Trophoblast cell (in vitro differentiated cells and primary cell): ENCODE measurements at regions not wholly inside any gene's neighbourhood (a gene's known extent, or its start where the extent isn't known, plus 50 kb on each side); places are given as distances from the start of the nearest gene placed in this dataset.

Experiments
- DNase-seq, 2 donors: peaks; one replicate each; pipeline ENCODE4 v3.0.0-alpha.2; 2016
- H2AFZ ChIP-seq: 2 replicates; pipeline ENCODE4 v1.6.1; 2013; ENCODE audit warnings: low read length, moderate library complexity, mild to moderate bottlenecking; ENCODE audit not compliant: insufficient read depth, poor library complexity
- H2AK5ac ChIP-seq: 2 replicates; pipeline ENCODE4 v1.6.1; 2013; ENCODE audit warnings: mild to moderate bottlenecking, low read length
- H2BK120ac ChIP-seq: 2 replicates; pipeline ENCODE4 v1.6.1; 2013; ENCODE audit warnings: low read length, mild to moderate bottlenecking, moderate library complexity; ENCODE audit not compliant: insufficient read depth, poor library complexity
- H2BK12ac ChIP-seq: 2 replicates; pipeline ENCODE4 v1.6.1; 2013; ENCODE audit warnings: mild to moderate bottlenecking, low read length, moderate library complexity
- H2BK5ac ChIP-seq: 2 replicates; pipeline ENCODE4 v1.6.1; 2013; ENCODE audit warnings: low read length, low read depth, moderate library complexity, mild to moderate bottlenecking; ENCODE audit not compliant: poor library complexity
- H3K14ac ChIP-seq: 2 replicates; pipeline ENCODE4 v1.6.1; 2013; ENCODE audit warnings: mild to moderate bottlenecking, low read length
- H3K18ac ChIP-seq: 2 replicates; pipeline ENCODE4 v1.6.1; 2013; ENCODE audit warnings: mild to moderate bottlenecking, low read length
- H3K23ac ChIP-seq: 2 replicates; pipeline ENCODE4 v1.6.1; 2013; ENCODE audit warnings: low read length
- H3K27ac ChIP-seq: 2 replicates; pipeline ENCODE4 v1.5.1; 2013; ENCODE audit warnings: low read depth, mild to moderate bottlenecking, inconsistent platforms, low read length, moderate library complexity
- H3K27me3 ChIP-seq: 2 replicates; pipeline ENCODE4 v1.6.1; 2013; ENCODE audit warnings: inconsistent platforms, mild to moderate bottlenecking, low read length, moderate library complexity; ENCODE audit not compliant: insufficient read depth
- H3K36me3 ChIP-seq, 2 experiments: 1 replicate in 1 of 2; 2 replicates in 1 of 2; pipeline ENCODE4 v1.6.1; 2013; ENCODE audit warnings: low read length in 2 of 2, mild to moderate bottlenecking in 2 of 2, moderate library complexity in 1 of 2; ENCODE audit not compliant: insufficient read depth in 2 of 2, control insufficient read depth in 1 of 2
- H3K4ac ChIP-seq: 2 replicates; pipeline ENCODE4 v1.6.1; 2013; ENCODE audit warnings: low read depth, mild to moderate bottlenecking, low read length, moderate library complexity
- H3K4me1 ChIP-seq, 2 experiments: 1 replicate in 1 of 2; 2 replicates in 1 of 2; pipeline ENCODE4 v1.6.1; 2013; ENCODE audit warnings: low read length in 2 of 2, mild to moderate bottlenecking in 2 of 2, moderate library complexity in 1 of 2; ENCODE audit not compliant: insufficient read depth in 2 of 2, control insufficient read depth in 1 of 2
- H3K4me2 ChIP-seq: 2 replicates; pipeline ENCODE4 v1.6.1; 2013; ENCODE audit warnings: inconsistent platforms, mild to moderate bottlenecking, low read length, moderate library complexity
- H3K4me3 ChIP-seq: 2 replicates; pipeline ENCODE4 v1.5.1; 2013; ENCODE audit warnings: mild to moderate bottlenecking, low read depth, low read length, inconsistent platforms
- H3K79me1 ChIP-seq: one replicate; pipeline ENCODE4 v1.6.1; 2013; ENCODE audit warnings: low read length
- H3K79me2 ChIP-seq: 2 replicates; pipeline ENCODE4 v1.6.1; 2013; ENCODE audit warnings: low read length, mild to moderate bottlenecking; ENCODE audit not compliant: control insufficient read depth, insufficient read depth, poor library complexity
- H3K9ac ChIP-seq: 2 replicates; pipeline ENCODE4 v1.6.1; 2013; ENCODE audit warnings: mild to moderate bottlenecking, low read length
- H3K9me3 ChIP-seq: 2 replicates; pipeline ENCODE4 v1.6.1; 2013; ENCODE audit warnings: low read depth, mild to moderate bottlenecking, control low read depth, inconsistent platforms, low read length; ENCODE audit not compliant: insufficient read depth
- H4K12ac ChIP-seq: 2 replicates; pipeline ENCODE4 v1.6.1; 2013; ENCODE audit warnings: low read depth, mild to moderate bottlenecking, low read length, moderate library complexity
- H4K8ac ChIP-seq: 2 replicates; pipeline ENCODE4 v1.6.1; 2013; ENCODE audit warnings: low read depth, mild to moderate bottlenecking, low read length, moderate library complexity
- H4K91ac ChIP-seq: one replicate; pipeline ENCODE4 v1.6.1; 2013; ENCODE audit warnings: low read depth, mild to moderate bottlenecking, low read length, moderate library complexity
- WGBS: extraction: QIAGEN DNeasy Blood & Tissue Kit; methylation state at CpG from one replicate; pipeline ENCODE4 v1.1.7; 2013; ENCODE audit warnings: missing lambda C conversion rate; ENCODE audit not compliant: insufficient read length, insufficient coverage; ENCODE audit errors: extremely low coverage; 5-methylcytosine and 5-hydroxymethylcytosine counted together

DNA sequence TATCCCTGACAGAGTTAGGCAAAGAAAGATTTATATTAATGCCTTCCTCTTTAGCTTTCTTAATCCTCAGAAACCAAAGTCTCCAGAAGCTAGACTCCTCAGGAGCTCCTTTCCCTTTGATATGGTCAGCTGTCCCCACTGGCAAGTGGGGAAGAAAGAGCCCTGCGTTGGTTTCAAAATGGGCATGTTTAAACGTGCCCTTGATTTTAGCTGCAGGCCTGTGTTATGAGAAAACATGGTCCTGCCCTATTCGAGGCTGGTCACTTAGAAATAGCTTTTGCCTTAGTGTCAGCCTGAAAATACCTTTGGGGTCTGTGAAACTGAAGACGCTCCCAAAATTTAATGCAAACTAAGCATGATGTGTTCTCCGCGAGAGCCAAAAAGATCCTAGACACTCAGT, 135.5 kb upstream of the RARB start:
- no CpG with 5 or more reads among the region's 6 CpGs for WGBS
- H4K8ac ChIP-seq = peak overlapping the region; percentile 75
- no peak overlapping the region for H3K4me3 ChIP-seq
- H3K27ac ChIP-seq = peak overlapping the region; percentile 51
- H4K12ac ChIP-seq = peak overlapping the region; percentile 54
- peak overlapping the region; percentile 57 for H3K14ac ChIP-seq
- no peak overlapping the region for H3K4ac ChIP-seq
- no peak overlapping the region for H3K23ac ChIP-seq
- no peaks in the 10 kb centered on the region for H3K9me3 ChIP-seq
- H3K9ac ChIP-seq = no peak overlapping the region
- peaks cover 9% of the 10 kb centered on the region in 2 experiments for H3K4me1 ChIP-seq
- H2BK12ac ChIP-seq = peak overlapping the region; percentile 52
- no peak overlapping the region for H2AK5ac ChIP-seq
- no peaks in the 10 kb centered on the region for H3K27me3 ChIP-seq
- H3K4me2 ChIP-seq = no peak overlapping the region
- H3K36me3 ChIP-seq = no peaks in the 10 kb centered on the region
- H2BK5ac ChIP-seq = peak overlapping the region; percentile 82
- H4K91ac ChIP-seq = peak overlapping the region; percentile 71
- peaks cover 28% of the 10 kb centered on the region for H3K79me1 ChIP-seq
- peak; percentile 16 to 47 for DNase-seq
- peaks cover 2% of the 10 kb centered on the region for H3K79me2 ChIP-seq
- peak overlapping the region; percentile 38 for H3K18ac ChIP-seq
- peak overlapping the region; percentile 90 for H2BK120ac ChIP-seq
- peak overlapping the region; percentile 35 for H2AFZ ChIP-seq

DNA sequence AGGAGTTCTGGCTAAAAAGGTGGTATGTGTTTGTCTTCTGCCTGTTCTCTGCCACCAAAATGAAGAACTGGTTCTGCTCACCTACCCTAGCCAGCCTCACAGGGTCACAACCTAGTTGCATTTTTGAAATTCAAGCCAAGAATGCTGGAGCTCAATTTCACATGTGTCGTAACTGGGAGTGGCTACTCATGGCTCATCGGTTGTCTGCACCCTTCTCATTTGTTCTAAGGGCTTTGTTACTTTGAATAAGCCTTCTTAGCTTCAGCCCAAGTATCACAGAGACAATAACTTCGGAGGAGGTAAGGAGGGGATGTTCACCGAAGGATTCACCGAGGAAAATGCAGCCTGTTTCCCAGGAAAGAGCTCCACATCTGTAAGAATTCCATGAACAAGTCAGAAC, 134.3 kb upstream of the RARB start:
- Histone ChIP-seq H3K79me2 (peaks cover 2% of the 10 kb centered on the region), H2AK5ac (no peak overlapping the region), H2BK120ac (peak overlapping the region; percentile 91), H3K4ac (no peak overlapping the region), H3K4me2 (no peak overlapping the region), H4K8ac (peak overlapping the region; percentile 71), H3K18ac (no peak overlapping the region), H4K91ac (peak overlapping the region; percentile 76), H2AFZ (peak overlapping the region; percentile 25), H3K9ac (no peak overlapping the region), H3K36me3 (no peaks in the 10 kb centered on the region), H3K14ac (peak overlapping the region; percentile 42), H2BK12ac (peak overlapping the region; percentile 58), H3K27ac (peak overlapping the region; percentile 87), H3K23ac (no peak overlapping the region), H3K27me3 (no peaks in the 10 kb centered on the region), H3K79me1 (peaks cover 29% of the 10 kb centered on the region), H3K4me3 (no peak overlapping the region), H3K4me1 (peaks cover 9 to 14% of the 10 kb centered on the region in 2 experiments), H4K12ac (no peak overlapping the region), H2BK5ac (peak overlapping the region; percentile 86), H3K9me3 (no peaks in the 10 kb centered on the region)
- no CpG with 5 or more reads among the region's 5 CpGs for WGBS
- DNase-seq = peak; percentile 88 to 96

DNA sequence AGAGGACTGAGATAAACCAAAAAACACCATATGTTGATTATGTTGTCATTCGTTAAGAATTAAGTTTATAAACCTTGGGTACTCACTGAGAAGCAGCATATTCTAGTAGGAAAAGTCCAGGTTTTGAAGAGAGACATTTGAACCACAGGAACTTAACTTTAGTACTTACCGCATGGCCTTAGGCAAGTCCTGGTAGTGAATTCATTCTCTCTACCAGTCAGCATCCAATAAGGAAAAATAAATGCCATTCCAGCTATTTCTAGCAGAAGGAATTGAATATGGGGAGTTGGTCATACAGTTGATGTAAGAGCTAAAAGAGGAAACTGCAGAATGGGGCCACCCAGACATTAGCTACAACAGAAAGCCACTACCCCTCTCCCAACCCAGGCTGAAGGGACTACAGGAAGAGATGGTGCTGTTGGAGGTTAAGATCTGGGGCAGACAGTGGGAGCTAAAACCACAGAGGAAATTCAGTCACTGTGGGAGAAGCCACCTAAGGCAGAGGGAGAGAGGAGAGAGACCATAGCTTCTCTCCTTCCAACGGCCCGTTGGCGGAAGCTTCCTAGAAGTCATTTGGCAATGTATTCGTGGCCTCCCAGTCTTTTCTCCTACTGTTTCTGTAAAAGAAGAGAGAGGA, 133.8 kb upstream of the RARB start:
- peak overlapping the region; percentile 83 for H2AK5ac ChIP-seq
- peak overlapping the region; percentile 91 for H2BK120ac ChIP-seq
- H3K9me3 ChIP-seq = no peaks in the 10 kb centered on the region
- no peak overlapping the region for H3K23ac ChIP-seq
- H3K9ac ChIP-seq = no peak overlapping the region
- peak overlapping the region; percentile 1 for H4K12ac ChIP-seq
- no peak overlapping the region for H3K4ac ChIP-seq
- peak overlapping the region; percentile 34 for H2BK5ac ChIP-seq
- H2BK12ac ChIP-seq = peak overlapping the region; percentile 78
- no peak overlapping the region for H2AFZ ChIP-seq
- H3K27me3 ChIP-seq = no peaks in the 10 kb centered on the region
- H4K91ac ChIP-seq = peak overlapping the region; percentile 81
- H3K4me1 ChIP-seq = peaks cover 9 to 14% of the 10 kb centered on the region in 2 experiments
- H3K27ac ChIP-seq = peak overlapping the region; percentile 87
- peak in 1 of 2 donors; percentile 61 for DNase-seq
- peak overlapping the region; percentile 14 for H3K18ac ChIP-seq
- peak overlapping the region; percentile 62 for H3K14ac ChIP-seq
- WGBS = no CpG with 5 or more reads among the region's 6 CpGs
- H3K79me2 ChIP-seq = peaks cover 2% of the 10 kb centered on the region
- H4K8ac ChIP-seq = peak overlapping the region; percentile 40
- H3K79me1 ChIP-seq = peaks cover 29% of the 10 kb centered on the region
- H3K36me3 ChIP-seq = no peaks in the 10 kb centered on the region
- no peak overlapping the region for H3K4me2 ChIP-seq
- H3K4me3 ChIP-seq = no peak overlapping the region

DNA sequence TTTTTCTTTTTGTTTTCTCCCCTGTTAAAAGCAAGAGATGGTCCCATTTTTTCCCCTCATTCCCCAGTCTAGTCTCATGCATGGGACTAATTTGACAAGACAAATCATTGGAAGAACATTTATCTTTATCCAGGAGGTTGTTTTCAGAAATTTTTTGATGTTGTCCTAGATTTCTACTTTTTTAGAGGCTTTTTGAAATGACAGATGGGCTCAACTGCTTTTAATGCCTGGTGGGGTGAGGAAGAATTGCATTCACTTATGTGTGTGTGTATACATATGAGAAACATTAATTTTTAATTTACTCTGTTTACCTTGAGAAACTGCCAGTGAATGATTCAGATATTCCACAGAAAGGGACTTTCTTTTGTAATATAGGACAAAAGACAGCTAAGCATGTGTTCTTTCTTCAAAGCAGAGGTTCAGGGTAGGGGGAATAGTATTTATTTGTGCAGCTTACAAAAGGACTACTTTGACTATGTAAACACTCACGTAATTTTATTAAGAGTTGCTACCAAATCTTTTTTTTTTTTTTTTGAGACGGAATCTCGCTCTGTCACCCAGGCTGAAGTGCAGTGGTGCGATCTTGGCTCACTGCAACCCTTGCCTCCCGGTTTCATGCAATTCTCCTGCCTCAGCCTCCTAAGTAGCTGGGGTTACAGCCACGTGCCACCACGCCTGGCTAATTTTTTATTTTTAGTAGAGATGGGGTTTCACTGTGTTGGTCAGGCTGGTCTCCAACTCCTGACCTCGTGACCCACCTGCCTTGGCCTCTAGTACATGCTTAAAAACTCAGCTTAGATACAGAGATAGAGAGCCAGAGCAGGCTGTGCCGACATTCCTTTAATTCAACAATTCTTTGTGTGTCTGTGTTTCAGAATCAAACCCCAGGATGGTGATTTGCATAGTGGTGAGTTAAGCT, 130.1 kb upstream of the RARB start:
- Histone ChIP-seq H3K14ac (no peak overlapping the region), H4K91ac (no peak overlapping the region), H3K36me3 (no peaks in the 10 kb centered on the region), H3K27ac (no peak overlapping the region), H2AK5ac (no peak overlapping the region), H3K23ac (no peak overlapping the region), H3K4me2 (no peak overlapping the region), H3K9me3 (no peaks in the 10 kb centered on the region), H2BK5ac (no peak overlapping the region), H4K8ac (peak overlapping the region; percentile 34), H2BK120ac (peak overlapping the region; percentile 5), H3K4me1 (peaks cover 7 to 14% of the 10 kb centered on the region in 2 experiments), H2BK12ac (peak overlapping the region; percentile 91), H2AFZ (no peak overlapping the region), H3K18ac (no peak overlapping the region), H3K27me3 (no peaks in the 10 kb centered on the region), H3K79me2 (peaks cover 2% of the 10 kb centered on the region), H3K9ac (no peak overlapping the region), H3K79me1 (peaks cover 17% of the 10 kb centered on the region), H3K4ac (no peak overlapping the region), H3K4me3 (no peak overlapping the region), H4K12ac (no peak overlapping the region)
- WGBS = no CpG with 5 or more reads among the region's 9 CpGs
- no peak for DNase-seq
